Right atrium auricular region (tissue), 2 donors: ENCODE measurements at regions not wholly inside any gene's neighbourhood (a gene's known extent, or its start where the extent isn't known, plus 50 kb on each side); places are given as distances from the start of the nearest gene placed in this dataset.

Experiments
- DNase-seq: peaks from one replicate; pipeline ENCODE4 v3.0.0-alpha.2; 2019; ENCODE audit warnings: low spot score
- H3K27ac ChIP-seq, 2 donors: fragments of 200-600 bp; sonication (generic); 1 replicate in 1 of 2; 2 replicates in 1 of 2; pipeline ENCODE4 v1.5.1; 2016 to 2019
- H3K27me3 ChIP-seq, 2 donors: fragments of 200-600 bp; sonication (generic); one replicate each; pipeline versions ENCODE4 v1.5.1 to v1.6.0; 2017 to 2019
- H3K36me3 ChIP-seq: fragments of 200-600 bp; sonication (generic); one replicate; pipeline ENCODE4 v1.5.1; 2016
- H3K4me1 ChIP-seq, 2 donors: fragments of 200-600 bp; sonication (generic); one replicate each; pipeline versions ENCODE4 v1.5.1 to v1.6.0; 2017 to 2019
- H3K4me3 ChIP-seq, 2 donors: fragments of 200-600 bp; sonication (generic); 1 replicate in 1 of 2; 2 replicates in 1 of 2; pipeline ENCODE4 v1.5.1; 2017 to 2019; ENCODE audit warnings: mild to moderate bottlenecking in 1 of 2, moderate library complexity in 1 of 2
- H3K9me3 ChIP-seq, 2 donors: fragments of 200-600 bp; sonication (generic); one replicate each; pipeline ENCODE4 v1.5.1; 2019
- CTCF ChIP-seq, 2 donors: fragments of 200-600 bp; sonication (generic); IDR thresholded peaks; one replicate each; pipeline ENCODE4 v1.5.1; 2019; ENCODE audit warnings: antibody characterized with exemption in 2 of 2

- no peak for DNase-seq
- H3K27me3 ChIP-seq: no peaks in the 10 kb centered on the region
- H3K4me3 ChIP-seq: no peak overlapping the region
- H3K4me1 ChIP-seq: no peaks in the 10 kb centered on the region
- H3K36me3 ChIP-seq: no peaks in the 10 kb centered on the region
- no peak for TF ChIP-seq CTCF (IDR thresholded peaks at IDR 0.05)
- no peak overlapping the region for H3K27ac ChIP-seq
- peaks cover 0 to 6% of the 10 kb centered on the region in 2 donors for H3K9me3 ChIP-seq
Measured at GRCh38 chr3:70880421-70880820, 568.0 kb upstream of the MDFIC2 start.

GRCh38 chr3:70876154-70876553 lies 563.7 kb upstream of the MDFIC2 start:
- peaks cover 0 to 6% of the 10 kb centered on the region in 2 donors for H3K9me3 ChIP-seq
- H3K27ac ChIP-seq: no peak overlapping the region
- DNase-seq: no peak
- H3K4me3 ChIP-seq: no peak overlapping the region
- no peaks in the 10 kb centered on the region for H3K4me1 ChIP-seq
- no peaks in the 10 kb centered on the region for H3K36me3 ChIP-seq
- no peak for TF ChIP-seq CTCF (IDR thresholded peaks at IDR 0.05)
- H3K27me3 ChIP-seq: no peaks in the 10 kb centered on the region

- TF ChIP-seq CTCF (IDR thresholded peaks at IDR 0.05): no peak
- no peak overlapping the region for H3K27ac ChIP-seq
- H3K36me3 ChIP-seq: no peaks in the 10 kb centered on the region
- DNase-seq: no peak
- no peak overlapping the region for H3K4me3 ChIP-seq
- H3K27me3 ChIP-seq: no peaks in the 10 kb centered on the region
- peaks cover 0 to 6% of the 10 kb centered on the region in 2 donors for H3K9me3 ChIP-seq
- no peaks in the 10 kb centered on the region for H3K4me1 ChIP-seq
Measured at GRCh38 chr3:70874196-70874595, 561.8 kb upstream of the MDFIC2 start.

- no peak for TF ChIP-seq CTCF (IDR thresholded peaks at IDR 0.05)
- H3K4me3 ChIP-seq: no peak overlapping the region
- peaks cover 0 to 6% of the 10 kb centered on the region in 2 donors for H3K9me3 ChIP-seq
- no peak overlapping the region for H3K27ac ChIP-seq
- no peaks in the 10 kb centered on the region for H3K4me1 ChIP-seq
- H3K36me3 ChIP-seq: no peaks in the 10 kb centered on the region
- no peaks in the 10 kb centered on the region for H3K27me3 ChIP-seq
- DNase-seq: no peak
Measured at GRCh38 chr3:70873686-70874085, 561.2 kb upstream of the MDFIC2 start.

- no peaks in the 10 kb centered on the region for H3K4me1 ChIP-seq
- no peak for TF ChIP-seq CTCF (IDR thresholded peaks at IDR 0.05)
- no peak overlapping the region for H3K4me3 ChIP-seq
- H3K27ac ChIP-seq: no peak overlapping the region
- H3K36me3 ChIP-seq: no peaks in the 10 kb centered on the region
- no peaks in the 10 kb centered on the region for H3K27me3 ChIP-seq
- no peak for DNase-seq
- H3K9me3 ChIP-seq: no peaks in the 10 kb centered on the region
Measured at GRCh38 chr3:70871909-70872656, 559.6 kb upstream of the MDFIC2 start.

GRCh38 chr3:70870576-70870975 lies 558.1 kb upstream of the MDFIC2 start:
- Histone ChIP-seq H3K4me3 (no peak overlapping the region), H3K27me3 (no peaks in the 10 kb centered on the region), H3K4me1 (no peaks in the 10 kb centered on the region), H3K36me3 (no peaks in the 10 kb centered on the region), H3K27ac (no peak overlapping the region), H3K9me3 (no peaks in the 10 kb centered on the region)
- no peak for DNase-seq
- no peak for TF ChIP-seq CTCF (IDR thresholded peaks at IDR 0.05)
